GM21381 (cell line): ENCODE measurements at regions not wholly inside any gene's neighbourhood (a gene's known extent, or its start where the extent isn't known, plus 50 kb on each side); places are given as distances from the start of the nearest gene placed in this dataset.

Experiments
- ATAC-seq: cut with Tn5 transposase; IDR thresholded peaks from one replicate; pipeline ENCODE4 v1.9.1; 2021; ENCODE audit warnings: mild to moderate bottlenecking, moderate library complexity; ENCODE audit not compliant: unreplicated experiment

DNA sequence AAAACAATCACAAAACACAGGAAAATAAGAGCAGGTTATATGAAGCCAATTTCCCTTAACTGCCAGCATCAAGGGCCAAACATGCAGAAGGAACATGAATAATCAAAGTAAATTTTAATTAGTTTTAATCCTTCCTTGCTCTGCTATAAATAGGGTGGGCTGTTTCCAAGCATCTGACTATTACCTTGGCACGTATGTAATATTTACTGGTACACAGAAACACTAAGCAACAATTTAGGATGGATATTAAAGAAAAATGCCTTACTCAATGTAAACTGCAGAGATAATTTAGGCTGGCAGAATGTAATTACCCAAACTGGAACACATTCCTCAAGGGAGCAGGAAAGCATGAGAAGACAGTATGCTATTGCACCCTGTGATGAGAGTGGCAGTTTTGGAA lies 468.2 kb downstream of the TDRD15 start:
- no peak for ATAC-seq

DNA sequence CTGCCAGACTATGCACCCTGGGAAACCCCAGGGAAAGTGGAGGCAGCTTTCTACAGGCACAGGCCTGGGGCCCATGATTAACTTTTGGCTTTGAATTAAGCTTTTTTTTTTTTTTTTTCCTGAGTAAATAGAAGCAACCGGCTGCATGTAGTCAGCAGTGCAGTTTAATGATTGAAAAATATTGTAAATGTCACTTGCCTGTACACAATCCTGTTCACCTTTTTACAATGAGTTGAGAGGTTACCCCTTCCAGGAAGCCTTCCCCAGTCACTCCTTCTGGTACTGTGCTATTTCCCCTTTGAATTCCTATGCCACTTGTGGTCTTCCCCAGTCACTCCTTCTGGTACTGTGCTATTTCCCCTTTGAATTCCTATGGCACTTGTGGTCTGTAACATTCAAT lies 475.6 kb downstream of the TDRD15 start:
- no peak for ATAC-seq

DNA sequence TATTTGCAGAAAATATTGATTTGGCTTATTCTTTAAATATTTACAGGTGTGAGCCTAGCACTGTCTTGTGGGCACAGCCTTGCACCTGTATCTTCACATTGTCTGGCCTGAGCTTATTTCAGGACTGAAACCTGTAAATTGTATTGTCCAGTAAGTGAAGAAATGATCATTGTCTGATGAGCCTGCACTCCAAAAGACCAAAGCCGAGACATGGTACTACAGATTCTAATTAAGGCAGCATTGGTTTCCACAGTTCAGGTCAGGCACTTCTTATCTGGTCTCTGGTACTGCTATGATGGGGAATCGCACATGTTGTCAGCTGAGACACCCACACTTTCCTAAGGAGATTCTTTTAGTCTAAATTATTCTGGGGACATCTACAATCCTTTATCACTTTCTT lies 479.0 kb downstream of the TDRD15 start:
- no peak for ATAC-seq

DNA sequence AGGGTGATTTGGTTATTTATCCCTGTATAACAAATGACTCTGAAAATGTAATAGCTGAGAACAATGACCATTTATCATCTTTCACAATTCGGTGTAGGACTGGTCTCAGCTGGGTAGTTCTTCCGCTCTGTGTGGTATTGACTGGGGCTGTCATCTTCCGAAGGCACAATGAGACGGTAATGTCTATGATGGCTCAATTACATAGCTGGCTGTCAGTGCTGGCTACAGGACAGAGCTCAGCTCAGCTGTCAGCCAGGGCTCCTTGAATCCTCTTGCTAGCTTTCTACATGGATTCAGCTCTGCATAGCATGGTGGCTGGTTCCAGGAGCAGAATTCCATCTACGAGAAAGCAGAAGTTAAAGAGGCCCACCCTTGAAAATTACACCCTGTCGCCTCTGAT lies 483.8 kb downstream of the TDRD15 start:
- ATAC-seq, result no peak

DNA sequence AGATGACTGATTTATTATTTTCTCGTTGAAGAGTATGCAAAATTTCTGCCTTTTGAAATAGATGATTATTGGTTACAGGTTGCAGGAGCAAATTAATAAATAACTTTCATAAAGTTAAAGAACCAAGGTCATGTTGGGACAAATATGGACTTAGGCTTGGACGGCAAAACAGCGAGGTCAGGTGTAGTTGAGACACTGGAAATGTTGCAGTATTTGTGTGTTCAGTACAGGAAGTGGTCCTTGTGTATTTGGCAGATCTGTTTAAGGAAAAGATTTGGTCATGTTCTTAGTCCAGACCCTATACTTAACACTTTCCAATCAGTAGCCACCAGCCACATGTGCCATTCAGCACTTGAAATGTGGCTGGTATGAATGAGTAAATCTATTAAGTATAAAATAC lies 486.5 kb downstream of the TDRD15 start:
- ATAC-seq, result no peak

DNA sequence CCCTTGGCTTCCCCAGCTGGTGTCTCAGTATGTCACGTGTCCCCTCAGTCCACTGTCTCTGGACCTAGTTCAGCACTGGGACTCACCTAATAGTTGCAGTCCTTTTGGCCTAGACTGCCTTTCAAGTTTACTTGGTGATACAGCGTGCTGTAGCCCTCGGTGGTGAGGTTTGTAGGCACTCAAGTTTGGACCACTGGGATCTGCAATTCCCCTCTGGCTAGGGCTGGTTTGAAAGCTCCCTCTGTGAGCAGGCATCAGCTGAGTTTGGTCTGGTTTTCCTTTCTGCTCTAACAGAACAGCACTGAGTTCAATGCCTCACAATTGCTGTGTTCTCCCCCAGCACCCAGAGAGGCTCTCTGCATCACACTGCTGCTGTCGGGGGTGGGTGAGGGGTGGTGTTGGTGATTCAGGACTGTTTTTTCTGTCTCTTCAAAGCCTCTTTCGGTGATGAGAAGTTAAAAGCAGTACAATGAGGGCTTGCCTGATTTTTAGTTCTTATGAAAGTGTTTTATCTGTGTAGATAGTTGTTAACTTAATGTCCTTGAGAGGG lies 494.2 kb downstream of the TDRD15 start:
- ATAC-seq, result no peak

DNA sequence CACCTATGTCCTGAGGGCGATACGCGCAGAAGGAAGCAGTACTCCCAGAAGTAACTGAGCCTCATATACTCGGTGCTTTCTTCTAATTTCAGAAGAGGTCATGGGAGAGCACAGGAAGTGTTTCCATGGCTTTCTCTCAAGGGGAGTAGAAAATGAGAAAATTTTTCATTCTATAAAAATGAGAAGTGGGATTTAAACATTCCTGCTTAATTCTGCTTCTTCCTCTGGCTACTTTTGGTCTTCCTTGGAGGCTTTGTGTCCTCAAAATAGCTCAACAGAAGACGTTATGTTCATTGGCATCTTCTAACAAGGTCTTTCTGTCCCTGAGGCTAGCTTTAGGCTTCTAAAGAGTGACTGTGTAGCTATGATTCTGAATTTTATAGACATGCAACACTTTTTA lies 497.0 kb downstream of the TDRD15 start:
- ATAC-seq, result no peak

DNA sequence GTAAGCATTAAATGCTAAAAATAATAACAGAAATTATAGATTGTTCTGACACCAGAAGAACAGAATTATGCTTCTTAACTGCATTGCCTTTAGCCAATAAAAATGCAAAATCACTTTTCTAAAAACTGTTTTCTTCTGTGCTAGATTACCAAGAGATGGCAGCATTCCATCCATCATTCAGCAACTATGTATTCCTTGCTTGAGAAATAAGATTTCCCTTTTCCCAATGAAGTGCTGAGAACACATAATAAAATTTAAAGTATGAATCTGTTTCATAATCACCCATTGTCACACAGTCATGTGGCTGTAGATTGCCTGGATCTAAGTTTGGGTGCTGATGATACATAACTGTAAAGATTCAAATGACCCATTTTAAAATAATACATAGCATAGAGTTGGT lies 504.2 kb downstream of the TDRD15 start:
- ATAC-seq, result no peak

DNA sequence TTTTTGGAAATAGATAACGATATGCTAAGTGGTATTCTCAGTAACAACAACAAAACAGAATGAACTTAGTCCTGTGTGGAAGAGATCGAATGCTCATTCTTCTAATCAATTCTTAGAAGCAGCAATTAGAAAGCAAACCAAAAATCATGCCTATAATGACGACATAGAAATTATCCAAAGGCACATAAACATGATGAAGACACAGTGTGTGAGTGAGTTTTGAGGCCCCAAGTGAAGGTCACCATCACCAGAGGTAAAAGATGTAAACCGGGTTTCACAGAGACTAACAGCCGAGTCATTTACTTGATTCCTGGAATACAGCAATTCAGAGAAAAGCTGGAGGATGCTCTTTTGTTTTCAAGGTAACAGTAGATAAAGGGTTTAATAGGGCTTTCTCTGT lies 509.2 kb downstream of the TDRD15 start:
- no peak for ATAC-seq

DNA sequence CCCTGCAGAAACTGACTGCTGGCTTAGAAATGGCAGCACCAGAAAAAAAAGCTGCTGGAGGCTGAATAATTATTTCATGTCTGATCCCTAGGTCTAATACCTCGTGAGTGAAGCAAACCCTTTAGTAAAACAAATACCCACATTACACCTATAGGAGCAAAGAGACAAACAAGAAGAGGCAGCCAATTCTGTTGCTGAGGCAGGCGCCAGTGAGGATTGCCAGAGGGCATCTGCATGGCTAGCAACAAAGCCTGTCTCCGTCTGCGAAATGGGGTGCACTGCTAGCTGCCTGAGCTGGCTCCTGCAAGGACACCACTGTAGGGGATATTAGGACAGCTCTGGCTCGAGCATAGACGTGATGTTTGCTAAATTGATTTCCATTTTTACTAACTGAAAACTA lies 509.7 kb downstream of the TDRD15 start:
- no peak for ATAC-seq

DNA sequence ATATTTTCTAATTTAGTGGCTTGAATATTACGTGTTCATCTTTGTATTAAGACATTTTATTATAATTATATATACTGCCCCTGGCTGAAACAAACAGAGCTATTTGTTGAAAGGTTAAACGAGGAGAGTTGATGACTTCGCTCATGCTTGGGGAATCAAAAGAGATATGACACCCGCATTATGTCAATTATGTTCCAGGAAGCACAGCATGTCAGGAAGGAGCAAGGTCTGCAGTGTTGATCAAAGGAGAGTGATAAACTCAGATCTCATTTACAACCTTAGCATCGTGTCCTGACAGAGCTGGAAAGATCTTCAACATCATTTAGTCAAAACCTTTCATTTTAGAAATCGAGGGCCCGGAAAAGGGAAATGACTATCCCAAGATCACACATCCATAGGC lies 510.1 kb downstream of the TDRD15 start:
- no peak for ATAC-seq

DNA sequence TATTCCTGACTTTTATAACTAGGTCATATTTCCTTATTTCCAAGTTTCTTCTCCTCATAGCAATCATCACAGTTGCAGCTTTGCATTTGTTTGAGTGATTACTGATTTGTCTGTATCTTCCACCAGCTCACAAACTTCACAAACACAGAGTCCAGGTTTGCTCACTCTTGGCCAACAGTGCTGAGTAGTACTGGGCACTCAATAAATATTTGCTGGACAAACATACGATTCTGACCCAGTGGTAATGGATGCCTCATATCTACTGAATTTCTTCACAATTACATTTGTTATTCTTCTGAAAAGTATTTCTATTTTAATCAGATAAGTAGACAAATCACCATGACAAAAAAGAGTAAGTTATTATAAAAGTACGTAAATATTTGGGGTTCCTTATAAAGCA lies 516.3 kb downstream of the TDRD15 start:
- no peak for ATAC-seq

DNA sequence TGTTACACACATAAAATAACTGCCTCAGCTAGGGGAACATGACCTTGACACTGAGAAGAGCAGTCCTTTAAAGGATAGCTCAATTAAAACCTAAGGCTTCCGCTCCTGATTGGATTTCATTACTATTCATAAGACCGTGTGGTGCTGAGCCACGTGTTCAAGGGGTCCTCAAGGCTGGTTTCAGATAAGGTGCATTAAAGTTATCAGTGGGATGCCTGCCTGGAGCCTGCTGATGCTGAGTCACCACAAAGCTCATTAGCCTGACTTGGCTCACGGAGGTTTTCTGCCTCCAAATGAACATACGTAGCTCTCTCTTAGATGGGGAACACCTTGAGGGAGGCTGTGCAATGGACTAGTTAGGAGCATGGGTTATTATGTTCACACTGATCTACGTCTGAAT lies 518.9 kb downstream of the TDRD15 start:
- ATAC-seq, result no peak

DNA sequence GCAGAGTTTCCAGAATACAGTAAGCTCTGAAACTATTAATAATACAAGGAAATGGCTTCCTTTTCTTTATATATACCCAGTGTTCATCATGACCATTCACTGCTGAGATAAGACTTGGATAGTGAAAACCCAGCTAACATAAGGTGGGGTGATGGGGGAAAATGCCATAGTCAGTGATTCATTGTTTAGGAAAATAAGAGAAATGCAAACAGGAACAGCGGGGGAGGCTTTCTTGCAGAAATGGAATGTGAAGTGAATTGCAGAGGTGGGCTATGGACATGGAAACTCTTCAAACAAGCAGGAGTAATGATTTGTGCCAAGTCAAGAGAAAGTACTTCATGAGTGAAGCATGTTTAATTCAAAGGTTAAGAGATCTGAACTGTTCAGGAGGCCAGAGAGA lies 519.4 kb downstream of the TDRD15 start:
- ATAC-seq, result no peak

DNA sequence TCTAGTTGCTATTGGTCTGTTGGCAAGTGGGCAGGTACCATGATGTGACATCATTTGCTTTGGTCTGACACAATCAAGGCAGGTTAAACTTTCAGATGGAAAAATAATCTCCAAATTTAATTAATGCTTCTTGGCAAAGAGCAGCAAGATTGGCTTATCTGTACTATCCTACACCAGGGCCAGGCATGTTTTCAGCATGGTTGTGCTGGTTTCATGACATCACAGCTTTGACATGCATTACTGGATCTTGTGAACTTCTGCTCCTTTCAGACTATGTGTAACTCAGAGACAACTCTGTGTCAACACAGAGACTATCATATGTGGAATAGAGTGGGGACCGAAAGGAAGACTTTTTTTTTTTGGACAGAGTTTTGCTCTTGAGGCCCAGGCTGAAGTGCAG lies 520.5 kb downstream of the TDRD15 start:
- ATAC-seq, result no peak

DNA sequence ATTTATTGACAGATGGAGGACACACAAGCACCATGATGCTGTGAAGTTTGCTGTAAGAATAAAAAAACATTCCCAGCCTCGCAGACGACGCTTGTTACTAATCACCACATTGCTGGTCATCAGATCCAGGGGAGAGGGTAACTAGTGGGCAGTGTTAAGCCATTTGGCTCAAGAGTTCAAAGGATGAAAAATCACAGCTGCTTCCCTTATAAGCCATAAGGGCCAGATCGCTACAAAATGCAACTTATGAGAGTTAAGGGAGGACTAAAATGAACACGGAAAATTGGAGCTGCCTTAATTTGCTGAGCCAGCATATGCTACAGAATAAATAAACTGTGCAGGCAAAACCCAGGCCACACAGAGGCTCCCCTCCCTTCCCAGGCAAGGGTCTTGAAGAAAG lies 522.6 kb downstream of the TDRD15 start:
- no peak for ATAC-seq

DNA sequence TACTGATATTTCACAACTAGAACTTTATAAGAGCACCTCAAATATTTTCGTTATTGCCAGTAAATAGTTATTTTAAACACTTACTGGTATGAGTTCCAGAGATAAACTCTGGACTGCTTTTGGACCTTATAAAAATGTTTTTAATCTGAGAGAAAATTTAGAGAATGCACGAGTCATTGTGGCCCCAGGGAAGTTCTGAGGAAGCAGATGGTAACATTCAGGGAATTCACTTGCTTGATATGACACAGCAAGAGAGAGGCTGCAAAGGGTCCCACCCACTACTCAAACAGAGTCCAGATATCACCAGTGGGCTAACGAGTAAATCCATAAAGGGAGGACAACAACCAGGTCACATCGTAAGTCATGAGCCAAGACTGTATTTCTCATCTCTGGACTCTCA lies 526.8 kb downstream of the TDRD15 start:
- ATAC-seq, result no peak

DNA sequence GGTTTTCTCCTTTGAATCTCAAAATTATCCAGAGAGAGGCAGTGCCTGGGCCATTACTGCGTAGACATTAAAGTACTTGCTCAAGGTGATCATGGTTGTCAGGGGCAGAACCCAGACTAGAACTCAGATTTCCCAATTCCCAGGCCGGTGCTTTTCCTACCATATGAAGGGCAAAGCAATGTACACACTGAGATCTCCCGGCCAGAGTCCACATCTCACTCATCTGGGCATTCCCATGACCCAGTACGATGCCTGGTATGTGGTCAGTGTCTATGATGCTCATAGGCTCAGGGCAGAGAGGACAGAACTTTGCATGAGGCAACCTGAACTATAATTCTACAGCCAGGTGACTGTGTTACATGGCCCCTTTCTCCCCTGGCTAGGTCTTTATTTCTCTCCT lies 531.4 kb downstream of the TDRD15 start:
- ATAC-seq, result no peak

DNA sequence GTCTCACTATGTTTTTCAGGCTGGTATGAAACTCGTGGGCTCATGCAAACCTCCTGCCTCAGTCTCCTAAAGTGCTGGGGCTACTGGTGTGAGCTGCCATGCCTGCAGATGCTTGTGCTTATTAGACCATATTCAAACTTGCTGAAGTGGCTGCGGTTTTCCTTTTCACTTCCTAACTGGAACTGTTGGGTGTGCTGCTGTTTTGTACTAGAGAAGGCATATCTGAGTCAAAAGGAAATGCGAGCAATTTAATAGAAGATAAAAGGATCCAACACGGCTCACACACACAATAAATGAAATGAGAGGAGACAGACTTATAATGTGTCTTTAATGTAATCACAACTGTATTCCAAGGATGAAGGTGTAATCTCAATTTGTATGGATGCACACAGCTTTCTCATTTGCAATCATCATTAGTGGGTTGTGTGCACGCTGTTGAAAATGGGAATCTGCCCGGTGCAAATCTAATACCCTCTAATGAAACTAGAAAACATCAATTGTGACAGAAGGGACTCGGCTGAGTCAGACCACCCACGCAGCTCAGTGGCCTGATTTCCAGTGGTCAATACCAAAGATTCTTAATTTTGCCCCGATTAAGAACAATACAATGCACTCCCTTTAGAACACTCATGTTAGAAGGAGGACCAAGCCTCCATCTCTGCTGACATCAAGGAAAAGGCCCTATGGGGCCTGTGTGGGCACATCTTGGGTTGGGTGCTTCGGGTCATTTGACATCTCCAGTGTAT lies 532.7 kb downstream of the TDRD15 start:
- ATAC-seq, result no peak

DNA sequence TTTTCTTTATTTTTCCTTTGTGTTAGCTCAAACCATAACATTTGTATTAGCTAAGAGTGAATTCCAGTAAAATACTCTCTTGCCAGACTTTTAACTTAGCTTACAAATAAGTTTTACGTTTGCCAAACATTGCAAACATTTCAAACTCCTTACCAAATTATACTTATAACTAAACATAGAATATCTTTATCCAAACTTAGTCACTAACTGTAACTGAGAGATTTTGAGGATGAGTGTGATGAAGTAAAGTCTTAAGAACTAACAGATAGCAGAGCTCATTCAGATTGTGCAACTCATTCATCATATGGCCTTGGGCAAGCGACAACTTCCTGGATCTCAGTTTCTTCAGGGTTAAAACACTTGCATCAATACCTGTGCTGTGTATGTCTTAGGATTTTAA lies 533.7 kb downstream of the TDRD15 start:
- ATAC-seq, result no peak

DNA sequence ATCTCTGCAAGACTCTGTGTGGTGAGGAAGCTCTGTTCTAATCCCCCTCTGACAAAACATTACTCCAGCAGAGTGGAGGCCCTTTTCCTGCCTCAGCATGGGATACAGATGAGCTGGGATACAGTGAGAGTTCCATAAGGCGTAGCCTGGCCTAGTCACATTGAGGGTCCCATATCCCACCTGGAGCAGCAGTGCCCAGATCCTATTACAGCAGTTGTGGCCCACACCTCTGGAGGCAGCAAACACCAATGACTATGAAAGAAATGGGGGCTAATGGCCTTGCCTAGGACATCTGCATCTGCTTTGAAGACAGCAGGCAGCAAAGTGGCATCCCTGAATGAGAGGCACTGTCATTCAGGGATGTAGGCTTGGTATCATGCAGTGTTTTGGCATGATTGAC lies 534.5 kb downstream of the TDRD15 start:
- no peak for ATAC-seq

DNA sequence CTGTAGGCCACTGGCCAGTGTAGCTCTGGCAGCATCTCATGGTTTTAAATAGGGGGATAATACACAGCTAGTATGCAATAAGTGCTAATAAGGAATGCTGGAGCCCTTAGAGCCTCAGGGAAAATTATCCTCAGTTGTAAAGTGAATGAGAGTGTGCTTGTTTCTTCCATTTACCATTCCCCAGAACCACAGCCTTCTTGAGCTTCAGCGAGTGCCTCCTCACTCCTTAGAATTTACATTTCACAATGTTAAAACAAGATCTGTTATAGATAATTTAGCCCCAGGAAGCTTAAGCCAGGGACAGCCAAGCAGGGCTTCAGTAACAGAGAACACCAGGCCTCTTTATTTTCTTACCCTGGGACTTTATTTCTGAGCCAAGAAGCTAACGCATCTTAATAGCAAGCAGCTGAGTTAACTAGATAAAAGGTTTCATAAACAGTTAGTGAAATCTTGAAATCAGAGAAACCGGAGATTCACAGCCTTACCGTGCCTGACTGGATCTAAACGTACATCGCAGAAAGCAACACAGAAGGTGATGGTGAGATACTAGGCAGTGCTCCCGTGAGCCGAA lies 535.2 kb downstream of the TDRD15 start:
- no peak for ATAC-seq

DNA sequence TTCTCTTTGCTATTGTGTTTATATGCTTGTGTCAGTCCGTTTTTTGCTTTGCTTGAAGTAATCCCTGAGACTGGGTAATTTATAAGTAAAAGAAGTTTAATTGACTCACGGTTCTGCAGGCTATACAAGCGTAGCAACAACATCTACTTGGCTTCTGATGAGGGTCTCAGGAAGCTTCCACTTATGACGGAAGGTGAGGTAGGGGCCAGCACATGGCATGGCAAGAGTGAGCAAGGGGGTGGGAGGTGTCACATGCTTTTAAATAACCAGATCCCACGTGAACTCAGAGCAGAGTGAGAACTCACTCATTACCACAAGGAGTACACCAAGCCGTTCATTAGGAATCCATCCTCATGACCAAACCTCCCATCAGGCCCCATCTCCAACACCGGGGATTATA lies 540.3 kb downstream of the TDRD15 start:
- ATAC-seq, result no peak
